HG02763 (cell line): ENCODE measurements at regions not wholly inside any gene's neighbourhood (a gene's known extent, or its start where the extent isn't known, plus 50 kb on each side); places are given as distances from the start of the nearest gene placed in this dataset.
"Not testable (repeated sequence)": the region's sequence is repeated elsewhere in the genome, so short reads cannot be mapped to it uniquely, and the experiment has no call there.

Experiments
- ATAC-seq: cut with Tn5 transposase; IDR thresholded peaks from one replicate; pipeline ENCODE4 v1.9.1; 2021; ENCODE audit warnings: mild to moderate bottlenecking, moderate library complexity; ENCODE audit not compliant: unreplicated experiment

- ATAC-seq = not testable (repeated sequence)
Measured at GRCh38 chr20:12555849-12556248, 452.9 kb upstream of the SPTLC3 start.

- ATAC-seq = no peak
Measured at GRCh38 chr20:12557224-12557623, 451.5 kb upstream of the SPTLC3 start.

GRCh38 chr20:12564979-12565378 lies 443.8 kb upstream of the SPTLC3 start:
- ATAC-seq = no peak

GRCh38 chr20:12566596-12566995 lies 442.2 kb upstream of the SPTLC3 start:
- ATAC-seq = no peak

- no peak for ATAC-seq
Measured at GRCh38 chr20:12570371-12570770, 438.4 kb upstream of the SPTLC3 start.

GRCh38 chr20:12573442-12573841 lies 435.3 kb upstream of the SPTLC3 start:
- ATAC-seq = no peak

- ATAC-seq = no peak
Measured at GRCh38 chr20:12575352-12576095, 433.2 kb upstream of the SPTLC3 start.

- ATAC-seq = no peak
Measured at GRCh38 chr20:12577213-12577612, 431.6 kb upstream of the SPTLC3 start.

- no peak for ATAC-seq
Measured at GRCh38 chr20:12581644-12582289, 427.0 kb upstream of the SPTLC3 start.

GRCh38 chr20:12582710-12583109 lies 426.1 kb upstream of the SPTLC3 start:
- not testable (repeated sequence) for ATAC-seq

- no peak for ATAC-seq
Measured at GRCh38 chr20:12591949-12592470, 416.8 kb upstream of the SPTLC3 start.

- ATAC-seq = no peak
Measured at GRCh38 chr20:12592756-12593155, 416.0 kb upstream of the SPTLC3 start.

GRCh38 chr20:12593342-12593873 lies 415.4 kb upstream of the SPTLC3 start:
- no peak for ATAC-seq

GRCh38 chr20:12594410-12595088 lies 414.2 kb upstream of the SPTLC3 start:
- ATAC-seq = no peak

GRCh38 chr20:12595841-12596240 lies 412.9 kb upstream of the SPTLC3 start:
- no peak for ATAC-seq

- ATAC-seq = no peak
Measured at GRCh38 chr20:12596863-12597262, 411.9 kb upstream of the SPTLC3 start.

GRCh38 chr20:12597551-12597950 lies 411.2 kb upstream of the SPTLC3 start:
- no peak for ATAC-seq

- no peak for ATAC-seq
Measured at GRCh38 chr20:12598894-12599293, 409.9 kb upstream of the SPTLC3 start.

- no peak for ATAC-seq
Measured at GRCh38 chr20:12599494-12599893, 409.3 kb upstream of the SPTLC3 start.

- ATAC-seq = no peak
Measured at GRCh38 chr20:12605751-12606150, 403.0 kb upstream of the SPTLC3 start.

GRCh38 chr20:12610871-12611270 lies 397.9 kb upstream of the SPTLC3 start:
- no peak for ATAC-seq
